Liver (tissue), 8 donors: ENCODE measurements at regions not wholly inside any gene's neighbourhood (a gene's known extent, or its start where the extent isn't known, plus 50 kb on each side); places are given as distances from the start of the nearest gene placed in this dataset.

Experiments used
- DNase-seq: peaks from one replicate; pipeline ENCODE4 v3.0.0-alpha.2; 2017; ENCODE audit warnings: low spot score
- H3K27ac ChIP-seq, 2 donors: one replicate each; pipeline ENCODE4 v1.7.0; 2013; ENCODE audit warnings: inconsistent platforms in 2 of 2, low read length in 2 of 2, control low read depth in 1 of 2, low read depth in 1 of 2, mild to moderate bottlenecking in 1 of 2
- H3K27me3 ChIP-seq, 4 donors: one replicate each; pipeline versions ENCODE4 v1.6.1 to v1.7.0; 2013; ENCODE audit warnings: low read length in 3 of 4, inconsistent platforms in 1 of 4, mild to moderate bottlenecking in 1 of 4, moderate library complexity in 1 of 4; ENCODE audit not compliant: control insufficient read depth in 4 of 4, insufficient read depth in 4 of 4
- H3K36me3 ChIP-seq, 4 donors: one replicate each; pipeline versions ENCODE4 v1.6.1 to v1.7.0; 2013; ENCODE audit warnings: low read length in 3 of 4, mild to moderate bottlenecking in 3 of 4, low read depth in 1 of 4, moderate library complexity in 1 of 4; ENCODE audit not compliant: control insufficient read depth in 4 of 4, insufficient read depth in 3 of 4
- H3K4me1 ChIP-seq, 4 donors: one replicate each; pipeline versions ENCODE4 v1.6.1 to v1.7.0; 2013; ENCODE audit warnings: low read length in 3 of 4, mild to moderate bottlenecking in 3 of 4, moderate library complexity in 1 of 4; ENCODE audit not compliant: control insufficient read depth in 4 of 4, insufficient read depth in 4 of 4
- H3K4me3 ChIP-seq, 3 donors: one replicate each; pipeline versions ENCODE4 v1.6.1 to v1.7.0; 2013; ENCODE audit warnings: low read length in 3 of 3, control low read depth in 1 of 3, low read depth in 1 of 3, mild to moderate bottlenecking in 1 of 3
- H3K9ac ChIP-seq, 2 donors: one replicate each; pipeline ENCODE4 v1.7.0; 2013; ENCODE audit warnings: low read length in 2 of 2, mild to moderate bottlenecking in 2 of 2, moderate library complexity in 2 of 2, control low read depth in 1 of 2, low read depth in 1 of 2
- H3K9me3 ChIP-seq, 4 donors: one replicate each; pipeline versions ENCODE4 v1.6.1 to v1.7.0; 2013; ENCODE audit warnings: low read length in 3 of 4; ENCODE audit not compliant: control insufficient read depth in 4 of 4
- CTCF ChIP-seq: fragments of 150-350 bp; IDR thresholded peaks from 2 replicates; pipeline ENCODE4 v1.5.1; 2017; ENCODE audit warnings: improper control_type of control experiment, low read depth, low read length; ENCODE audit not compliant: missing input control
- FOXA1 ChIP-seq: IDR thresholded peaks from 2 replicates; pipeline ENCODE4 v1.6.1; 2016; ENCODE audit warnings: antibody characterized with exemption
- FOXA2 ChIP-seq: IDR thresholded peaks from 2 replicates; pipeline ENCODE4 v1.6.1; 2016; ENCODE audit warnings: antibody characterized with exemption
- GABPA ChIP-seq, 2 donors: IDR thresholded peaks in 1 of 2; conservative IDR thresholded peaks in 1 of 2; 2 replicates each; pipeline ENCODE4 v1.6.1; 2016; ENCODE audit warnings: antibody characterized with exemption in 2 of 2, mild to moderate bottlenecking in 1 of 2, moderate library complexity in 1 of 2
- HNF4A ChIP-seq, 2 donors: conservative IDR thresholded peaks; 2 replicates each; pipeline ENCODE4 v1.6.1; 2016; ENCODE audit warnings: antibody characterized with exemption in 2 of 2, mild to moderate bottlenecking in 2 of 2
- HNF4G ChIP-seq: IDR thresholded peaks from 2 replicates; pipeline ENCODE4 v1.6.1; 2016; ENCODE audit warnings: antibody characterized with exemption
- MAX ChIP-seq: IDR thresholded peaks from 2 replicates; pipeline ENCODE4 v1.6.1; 2016; ENCODE audit warnings: antibody characterized with exemption
- NR2F2 ChIP-seq: IDR thresholded peaks from 2 replicates; pipeline ENCODE4 v1.6.1; 2016; ENCODE audit warnings: antibody characterized with exemption
- RAD21 ChIP-seq, 2 donors: IDR thresholded peaks; 2 replicates each; pipeline ENCODE4 v1.6.1; 2016; ENCODE audit warnings: antibody characterized with exemption in 2 of 2, mild to moderate bottlenecking in 2 of 2
- SP1 ChIP-seq: IDR thresholded peaks from 2 replicates; pipeline ENCODE4 v1.6.1; 2018; ENCODE audit warnings: antibody characterized with exemption, mild to moderate bottlenecking
- TAF1 ChIP-seq: conservative IDR thresholded peaks from 2 replicates; pipeline ENCODE4 v1.6.1; 2016; ENCODE audit warnings: antibody characterized with exemption, mild to moderate bottlenecking
- WGBS: extraction: QIAGEN DNeasy Blood & Tissue Kit; methylation state at CpG from one replicate; pipeline ENCODE4 v1.1.7; 2013; 5-methylcytosine and 5-hydroxymethylcytosine counted together
- TF ChIP-seq, protein P1 (sequence below): IDR thresholded peaks from 2 replicates; pipeline ENCODE4 v1.6.1; 2016; ENCODE audit warnings: antibody characterized with exemption
- TF ChIP-seq, protein P2 (sequence below): IDR thresholded peaks from 2 replicates; pipeline ENCODE4 v1.6.1; 2016; ENCODE audit warnings: antibody characterized with exemption, mild to moderate bottlenecking
- TF ChIP-seq, protein P3 (sequence below): IDR thresholded peaks from 2 replicates; pipeline ENCODE4 v1.6.1; 2016; ENCODE audit warnings: antibody characterized with exemption
- donor health status: healthy.
- donor health status: healthy.
- donor health status: healthy.
- donor health status: healthy.
- donor health status: healthy.

- no peak overlapping the region for H3K27ac ChIP-seq
- no peak overlapping the region for H3K9ac ChIP-seq
- peaks cover 0 to 5% (median 0%) of the 10 kb centered on the region in 4 donors for H3K9me3 ChIP-seq
- WGBS = 80% methylated on average over 1 of the region's 1 CpG
- no peaks in the 10 kb centered on the region for H3K36me3 ChIP-seq
- no peak overlapping the region for H3K4me3 ChIP-seq
- no peak for TF ChIP-seq TAF1
- no peak for TF ChIP-seq MAX
- no peak for TF ChIP-seq FOXA1
- TF ChIP-seq CTCF = no peak
- TF ChIP-seq FOXA2 = no peak
- TF ChIP-seq, protein P1, sequence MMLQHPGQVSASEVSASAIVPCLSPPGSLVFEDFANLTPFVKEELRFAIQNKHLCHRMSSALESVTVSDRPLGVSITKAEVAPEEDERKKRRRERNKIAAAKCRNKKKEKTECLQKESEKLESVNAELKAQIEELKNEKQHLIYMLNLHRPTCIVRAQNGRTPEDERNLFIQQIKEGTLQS = no peak
- TF ChIP-seq, protein P2, sequence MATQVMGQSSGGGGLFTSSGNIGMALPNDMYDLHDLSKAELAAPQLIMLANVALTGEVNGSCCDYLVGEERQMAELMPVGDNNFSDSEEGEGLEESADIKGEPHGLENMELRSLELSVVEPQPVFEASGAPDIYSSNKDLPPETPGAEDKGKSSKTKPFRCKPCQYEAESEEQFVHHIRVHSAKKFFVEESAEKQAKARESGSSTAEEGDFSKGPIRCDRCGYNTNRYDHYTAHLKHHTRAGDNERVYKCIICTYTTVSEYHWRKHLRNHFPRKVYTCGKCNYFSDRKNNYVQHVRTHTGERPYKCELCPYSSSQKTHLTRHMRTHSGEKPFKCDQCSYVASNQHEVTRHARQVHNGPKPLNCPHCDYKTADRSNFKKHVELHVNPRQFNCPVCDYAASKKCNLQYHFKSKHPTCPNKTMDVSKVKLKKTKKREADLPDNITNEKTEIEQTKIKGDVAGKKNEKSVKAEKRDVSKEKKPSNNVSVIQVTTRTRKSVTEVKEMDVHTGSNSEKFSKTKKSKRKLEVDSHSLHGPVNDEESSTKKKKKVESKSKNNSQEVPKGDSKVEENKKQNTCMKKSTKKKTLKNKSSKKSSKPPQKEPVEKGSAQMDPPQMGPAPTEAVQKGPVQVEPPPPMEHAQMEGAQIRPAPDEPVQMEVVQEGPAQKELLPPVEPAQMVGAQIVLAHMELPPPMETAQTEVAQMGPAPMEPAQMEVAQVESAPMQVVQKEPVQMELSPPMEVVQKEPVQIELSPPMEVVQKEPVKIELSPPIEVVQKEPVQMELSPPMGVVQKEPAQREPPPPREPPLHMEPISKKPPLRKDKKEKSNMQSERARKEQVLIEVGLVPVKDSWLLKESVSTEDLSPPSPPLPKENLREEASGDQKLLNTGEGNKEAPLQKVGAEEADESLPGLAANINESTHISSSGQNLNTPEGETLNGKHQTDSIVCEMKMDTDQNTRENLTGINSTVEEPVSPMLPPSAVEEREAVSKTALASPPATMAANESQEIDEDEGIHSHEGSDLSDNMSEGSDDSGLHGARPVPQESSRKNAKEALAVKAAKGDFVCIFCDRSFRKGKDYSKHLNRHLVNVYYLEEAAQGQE = no peak
- no peak for TF ChIP-seq GABPA (IDR thresholded peaks at IDR 0.05 in 1 of 2, conservative IDR thresholded peaks at IDR 0.05 in 1 of 2)
- TF ChIP-seq HNF4A (conservative IDR thresholded peaks at IDR 0.05) = no peak
- no peak for TF ChIP-seq RAD21 (IDR thresholded peaks at IDR 0.05)
- no peak for TF ChIP-seq HNF4G
- TF ChIP-seq, protein P3, sequence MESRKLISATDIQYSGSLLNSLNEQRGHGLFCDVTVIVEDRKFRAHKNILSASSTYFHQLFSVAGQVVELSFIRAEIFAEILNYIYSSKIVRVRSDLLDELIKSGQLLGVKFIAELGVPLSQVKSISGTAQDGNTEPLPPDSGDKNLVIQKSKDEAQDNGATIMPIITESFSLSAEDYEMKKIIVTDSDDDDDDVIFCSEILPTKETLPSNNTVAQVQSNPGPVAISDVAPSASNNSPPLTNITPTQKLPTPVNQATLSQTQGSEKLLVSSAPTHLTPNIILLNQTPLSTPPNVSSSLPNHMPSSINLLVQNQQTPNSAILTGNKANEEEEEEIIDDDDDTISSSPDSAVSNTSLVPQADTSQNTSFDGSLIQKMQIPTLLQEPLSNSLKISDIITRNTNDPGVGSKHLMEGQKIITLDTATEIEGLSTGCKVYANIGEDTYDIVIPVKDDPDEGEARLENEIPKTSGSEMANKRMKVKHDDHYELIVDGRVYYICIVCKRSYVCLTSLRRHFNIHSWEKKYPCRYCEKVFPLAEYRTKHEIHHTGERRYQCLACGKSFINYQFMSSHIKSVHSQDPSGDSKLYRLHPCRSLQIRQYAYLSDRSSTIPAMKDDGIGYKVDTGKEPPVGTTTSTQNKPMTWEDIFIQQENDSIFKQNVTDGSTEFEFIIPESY = no peak
- TF ChIP-seq NR2F2 = no peak
- no peak for TF ChIP-seq SP1
- no peak for DNase-seq
- no peaks in the 10 kb centered on the region for H3K27me3 ChIP-seq
- H3K4me1 ChIP-seq = no peaks in the 10 kb centered on the region
These were observed 196.9 kb upstream of the CNTNAP2 start for GRCh38 chr7:145919712-145920111.

- Histone ChIP-seq H3K27me3 (no peaks in the 10 kb centered on the region), H3K36me3 (no peaks in the 10 kb centered on the region), H3K9ac (no peak overlapping the region), H3K27ac (no peak overlapping the region), H3K9me3 (peaks cover 0 to 5% (median 0%) of the 10 kb centered on the region in 4 donors), H3K4me1 (no peaks in the 10 kb centered on the region), H3K4me3 (no peak overlapping the region)
- 80% methylated on average over 8 of the region's 8 CpGs for WGBS
- TF ChIP-seq, protein P1 = no peak
- DNase-seq = no peak
These were observed 199.8 kb upstream of the CNTNAP2 start for GRCh38 chr7:145916776-145917175.
